DMS153 (cell line): ENCODE measurements at regions not wholly inside any gene's neighbourhood (a gene's known extent, or its start where the extent isn't known, plus 50 kb on each side); places are given as distances from the start of the nearest gene placed in this dataset.
A peak's percentile ranks its signal among the peaks of the same experiment; 100 is the strongest.
"Not testable (repeated sequence)": the region's sequence is repeated elsewhere in the genome, so short reads cannot be mapped to it uniquely, and the experiment has no call there.

ENCODE experiments used
- DNase-seq: peaks from one replicate; lab custom pipeline; 2025; lab: John Stamatoyannopoulos, UW

- DNase-seq: no peak
These were observed 261.9 kb downstream of the RASSF9 start for GRCh38 chr12:85574291-85574690.

- peak; percentile 43 for DNase-seq
These were observed 260.8 kb downstream of the RASSF9 start for GRCh38 chr12:85575120-85576096.

- DNase-seq: no peak
These were observed 255.5 kb downstream of the RASSF9 start for GRCh38 chr12:85580562-85581168.

- no peak for DNase-seq
These were observed 249.1 kb downstream of the RASSF9 start for GRCh38 chr12:85587158-85587557.

- DNase-seq: no peak
These were observed 248.0 kb downstream of the RASSF9 start for GRCh38 chr12:85588221-85588620.

- no peak for DNase-seq
These were observed 235.4 kb downstream of the RASSF9 start for GRCh38 chr12:85600841-85601240.

- no peak for DNase-seq
These were observed 232.7 kb downstream of the RASSF9 start for GRCh38 chr12:85603556-85603955.

GRCh38 chr12:85606455-85606854 is 229.8 kb downstream of the RASSF9 start:
- no peak for DNase-seq

GRCh38 chr12:85609778-85610177 is 226.4 kb downstream of the RASSF9 start:
- DNase-seq: no peak

GRCh38 chr12:85610194-85610593 is 226.0 kb downstream of the RASSF9 start:
- no peak for DNase-seq

- DNase-seq: no peak
These were observed 220.0 kb downstream of the RASSF9 start for GRCh38 chr12:85616201-85616600.

- no peak for DNase-seq
These were observed 218.7 kb downstream of the RASSF9 start for GRCh38 chr12:85617307-85618091.

- no peak for DNase-seq
These were observed 215.2 kb downstream of the RASSF9 start for GRCh38 chr12:85621041-85621440.

- no peak for DNase-seq
These were observed 212.4 kb downstream of the RASSF9 start for GRCh38 chr12:85623763-85624162.

GRCh38 chr12:85625467-85625866 is 210.7 kb downstream of the RASSF9 start:
- no peak for DNase-seq

GRCh38 chr12:85626001-85626783 is 210.0 kb downstream of the RASSF9 start:
- DNase-seq: no peak

- DNase-seq: no peak
These were observed 209.4 kb downstream of the RASSF9 start for GRCh38 chr12:85626784-85627171.

GRCh38 chr12:85627584-85627983 is 208.6 kb downstream of the RASSF9 start:
- no peak for DNase-seq

GRCh38 chr12:85628562-85628961 is 207.6 kb downstream of the RASSF9 start:
- DNase-seq: not testable (repeated sequence)

- DNase-seq: no peak
These were observed 205.4 kb downstream of the RASSF9 start for GRCh38 chr12:85630851-85631250.

GRCh38 chr12:85632390-85632789 is 203.8 kb downstream of the RASSF9 start:
- DNase-seq: no peak

GRCh38 chr12:85633491-85633890 is 202.7 kb downstream of the RASSF9 start:
- DNase-seq: no peak
